Smooth muscle cell (in vitro differentiated cells): ENCODE measurements at regions not wholly inside any gene's neighbourhood (a gene's known extent, or its start where the extent isn't known, plus 50 kb on each side); places are given as distances from the start of the nearest gene placed in this dataset.
"Not testable (repeated sequence)": the region's sequence is repeated elsewhere in the genome, so short reads cannot be mapped to it uniquely, and the experiment has no call there.

ENCODE experiments used
- DNase-seq: peaks from one replicate; lab custom pipeline; 2025; ENCODE audit not compliant: unreplicated experiment; lab: John Stamatoyannopoulos, UW
- H2AFZ ChIP-seq: fragments of 200-600 bp; sonication (generic); 2 replicates; pipeline ENCODE4 v1.6.0; 2016; ENCODE audit warnings: antibody characterized with exemption, low read depth, mild to moderate bottlenecking
- H3F3A ChIP-seq: fragments of 200-600 bp; sonication (generic); 2 replicates; pipeline ENCODE4 v1.6.0; 2017; ENCODE audit warnings: antibody characterized with exemption, low read depth
- H3K27ac ChIP-seq: fragments of 200-600 bp; sonication (generic); 2 replicates; pipeline ENCODE4 v1.5.1; 2016; ENCODE audit warnings: low read depth, mild to moderate bottlenecking
- H3K27me3 ChIP-seq: fragments of 200-600 bp; sonication (generic); 2 replicates; pipeline ENCODE4 v1.6.1; 2016; ENCODE audit warnings: low read depth, mild to moderate bottlenecking
- H3K36me3 ChIP-seq: fragments of 200-600 bp; sonication (generic); 2 replicates; pipeline ENCODE4 v1.5.1; 2016; ENCODE audit warnings: low read depth
- H3K4me1 ChIP-seq: fragments of 200-600 bp; sonication (generic); 2 replicates; pipeline ENCODE4 v1.5.1; 2016; ENCODE audit warnings: low read depth
- H3K4me2 ChIP-seq: fragments of 200-600 bp; sonication (generic); 2 replicates; pipeline ENCODE4 v1.6.0; 2016; ENCODE audit warnings: mild to moderate bottlenecking
- H3K4me3 ChIP-seq: fragments of 200-600 bp; sonication (generic); 2 replicates; pipeline ENCODE4 v1.5.1; 2016; ENCODE audit warnings: mild to moderate bottlenecking
- H3K79me2 ChIP-seq: fragments of 200-600 bp; sonication (generic); 2 replicates; pipeline ENCODE4 v1.6.0; 2016; ENCODE audit warnings: low read depth, mild to moderate bottlenecking
- H3K9ac ChIP-seq: fragments of 200-600 bp; sonication (generic); 2 replicates; pipeline ENCODE4 v1.6.0; 2016; ENCODE audit warnings: low read depth
- H3K9me3 ChIP-seq: fragments of 200-600 bp; sonication (generic); replicated peaks from 2 replicates; pipeline ENCODE4 v1.5.1; 2016; ENCODE audit warnings: low read depth
- H4K20me1 ChIP-seq: fragments of 200-600 bp; sonication (generic); 2 replicates; pipeline ENCODE4 v1.6.0; 2016; ENCODE audit warnings: low read depth
- CTCF ChIP-seq: fragments of 200-600 bp; sonication (generic); IDR thresholded peaks from 2 replicates; pipeline ENCODE4 v1.5.1; 2017; ENCODE audit warnings: borderline replicate concordance, mild to moderate bottlenecking, antibody characterized with exemption; ENCODE audit not compliant: insufficient read depth, poor library complexity, severe bottlenecking
- WGBS: methylation state at CpG from one replicate; pipeline ENCODE4 v1.1.7; 2016; ENCODE audit warnings: low lambda C conversion rate; 5-methylcytosine and 5-hydroxymethylcytosine counted together

- no peak overlapping the region for H3K9ac ChIP-seq
- 96% methylated on average over 2 of the region's 2 CpGs for WGBS
- no peaks in the 10 kb centered on the region for H3K27me3 ChIP-seq
- H3F3A ChIP-seq: no peaks in the 10 kb centered on the region
- H4K20me1 ChIP-seq: no peaks in the 10 kb centered on the region
- no peak overlapping the region for H3K4me2 ChIP-seq
- H3K79me2 ChIP-seq: no peaks in the 10 kb centered on the region
- H3K4me3 ChIP-seq: no peak overlapping the region
- H3K4me1 ChIP-seq: no peaks in the 10 kb centered on the region
- no peak overlapping the region for H2AFZ ChIP-seq
- TF ChIP-seq CTCF: no peak
- H3K27ac ChIP-seq: no peak overlapping the region
- H3K9me3 ChIP-seq: no peaks in the 10 kb centered on the region
- no peak for DNase-seq
- no peaks in the 10 kb centered on the region for H3K36me3 ChIP-seq
Observed at GRCh38 chr11:109519253-109519652, 97.3 kb downstream of the C11orf87 start.

- Histone ChIP-seq H3K27ac (no peak overlapping the region), H3K9me3 (no peaks in the 10 kb centered on the region), H3K27me3 (no peaks in the 10 kb centered on the region), H3K4me2 (no peak overlapping the region), H3K4me1 (no peaks in the 10 kb centered on the region), H3K79me2 (no peaks in the 10 kb centered on the region), H3K36me3 (no peaks in the 10 kb centered on the region), H3K4me3 (no peak overlapping the region), H4K20me1 (no peaks in the 10 kb centered on the region), H3K9ac (no peak overlapping the region), H2AFZ (no peak overlapping the region), H3F3A (peaks cover 5% of the 10 kb centered on the region)
- no peak for TF ChIP-seq CTCF
- WGBS: 94% methylated on average over 1 of the region's 1 CpG
- no peak for DNase-seq
Observed at GRCh38 chr11:109521571-109522086, 99.6 kb downstream of the C11orf87 start.

- Histone ChIP-seq H2AFZ (no peak overlapping the region), H3K4me2 (no peak overlapping the region), H3K27me3 (no peaks in the 10 kb centered on the region), H3K9ac (no peak overlapping the region), H3K79me2 (no peaks in the 10 kb centered on the region), H3K4me1 (no peaks in the 10 kb centered on the region), H3K36me3 (no peaks in the 10 kb centered on the region), H3K27ac (no peak overlapping the region), H4K20me1 (no peaks in the 10 kb centered on the region), H3K4me3 (no peak overlapping the region), H3K9me3 (no peaks in the 10 kb centered on the region), H3F3A (peaks cover 6% of the 10 kb centered on the region)
- WGBS: 76% methylated on average over 2 of the region's 2 CpGs
- no peak for TF ChIP-seq CTCF
- DNase-seq: no peak
Observed at GRCh38 chr11:109522116-109522755, 100.2 kb downstream of the C11orf87 start.

GRCh38 chr11:109525636-109526035 is 103.6 kb downstream of the C11orf87 start:
- H3K9me3 ChIP-seq, H3K4me3 ChIP-seq: not testable (repeated sequence)
- 75% methylated on average over 7 of the region's 7 CpGs for WGBS

More at GRCh38 chr11:109525636-109526035, 103.6 kb downstream of the C11orf87 start:
- not testable (repeated sequence) for H3K27ac ChIP-seq, H3K36me3 ChIP-seq, H2AFZ ChIP-seq, H3K79me2 ChIP-seq, H3K27me3 ChIP-seq, H3K4me1 ChIP-seq, DNase-seq, H3K4me2 ChIP-seq, H4K20me1 ChIP-seq, H3F3A ChIP-seq, H3K9ac ChIP-seq
